ENCODE measurements at regions not wholly inside any gene's neighbourhood (a gene's known extent, or its start where the extent isn't known, plus 50 kb on each side); places are given as distances from the start of the nearest gene placed in this dataset.

DNA sequence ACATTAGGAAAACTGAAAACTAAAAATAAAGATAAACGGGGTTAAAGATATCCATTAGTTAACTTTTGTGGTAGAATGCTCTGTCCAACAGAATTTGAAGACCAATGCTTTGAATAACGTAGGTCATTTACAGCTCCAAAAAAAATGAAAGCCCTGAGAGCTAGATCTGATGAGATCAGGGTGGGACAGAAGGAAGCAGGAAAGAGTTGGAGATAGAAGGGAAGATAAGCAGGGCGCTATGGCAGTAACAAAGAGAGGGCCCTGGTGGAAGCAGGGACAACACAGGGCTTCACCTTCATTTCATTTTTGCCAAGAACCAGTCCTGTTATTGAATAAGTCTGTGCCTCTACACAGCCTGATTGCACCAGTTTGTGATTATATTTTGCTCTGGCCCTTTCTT lies 51.0 kb upstream of the RGS8 start:
- DNase-seq: no peak

DNA sequence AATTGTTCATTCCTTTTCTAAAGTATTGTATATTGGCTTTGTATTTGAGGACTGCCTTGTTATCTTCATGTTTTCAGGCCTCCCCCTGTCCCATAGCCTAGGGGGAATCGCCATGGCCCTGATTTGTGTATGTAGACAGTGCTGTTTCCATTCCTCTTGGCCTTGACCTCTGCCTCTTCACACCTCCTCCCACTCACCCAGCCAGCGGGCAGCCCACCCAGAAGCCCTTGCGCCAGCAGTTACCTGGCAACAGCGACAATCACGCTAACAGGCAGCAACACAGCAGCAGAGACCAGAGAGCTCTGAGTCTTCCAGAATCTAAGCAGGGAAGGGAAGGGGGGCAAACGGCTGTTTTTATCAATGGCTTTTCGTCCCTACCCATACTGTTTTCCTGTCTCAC lies 50.0 kb upstream of the NPL start:
- peak; percentile 14 for DNase-seq

All from SHP77 treated with DMSO at 0.1 percent for 48 hours (cell line).